ENCODE measurements at regions not wholly inside any gene's neighbourhood (a gene's known extent, or its start where the extent isn't known, plus 50 kb on each side); places are given as distances from the start of the nearest gene placed in this dataset.

DNA sequence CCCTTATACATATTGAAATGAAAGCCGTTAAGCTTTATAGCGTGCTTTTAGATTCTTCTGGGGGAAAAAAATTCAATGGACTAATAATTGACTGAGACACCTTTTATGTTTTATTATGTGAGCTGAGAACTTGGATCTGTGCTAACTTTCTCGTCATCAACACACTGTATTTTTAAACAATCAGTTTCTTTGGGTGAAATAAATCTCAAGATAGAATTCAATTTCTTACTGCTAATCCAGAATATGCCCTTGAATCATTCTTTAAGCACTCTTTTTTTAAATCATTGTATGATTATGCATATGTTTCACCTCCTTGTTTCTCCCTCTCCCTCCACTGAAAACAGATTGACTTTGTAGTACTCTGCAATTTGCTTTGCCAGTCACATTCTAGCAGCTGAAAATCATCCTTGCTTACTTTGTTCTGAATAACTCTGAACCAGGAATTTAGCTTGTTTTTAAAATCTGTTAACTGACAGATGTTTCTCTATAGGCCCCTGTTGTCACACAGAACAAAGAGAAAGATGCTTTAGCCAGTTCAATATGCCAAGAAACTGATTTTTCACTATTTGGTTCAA, 81.5 kb downstream of the SLIT2 start:
- no peaks in the 10 kb centered on the region for H3K36me3 ChIP-seq
- WGBS, 2 donors = 79 to 85% methylated on average over 3 of the region's 3 CpGs
- H3K9me3 ChIP-seq = no peaks in the 10 kb centered on the region
- H3K4me1 ChIP-seq = no peaks in the 10 kb centered on the region
- DNase-seq = no peak
- no peak overlapping the region for H3K27ac ChIP-seq
- no peak for TF ChIP-seq POLR2AphosphoS5 (IDR thresholded peaks at IDR 0.05)
- TF ChIP-seq POLR2A (IDR thresholded peaks at IDR 0.05) = no peak
- TF ChIP-seq, protein P1, sequence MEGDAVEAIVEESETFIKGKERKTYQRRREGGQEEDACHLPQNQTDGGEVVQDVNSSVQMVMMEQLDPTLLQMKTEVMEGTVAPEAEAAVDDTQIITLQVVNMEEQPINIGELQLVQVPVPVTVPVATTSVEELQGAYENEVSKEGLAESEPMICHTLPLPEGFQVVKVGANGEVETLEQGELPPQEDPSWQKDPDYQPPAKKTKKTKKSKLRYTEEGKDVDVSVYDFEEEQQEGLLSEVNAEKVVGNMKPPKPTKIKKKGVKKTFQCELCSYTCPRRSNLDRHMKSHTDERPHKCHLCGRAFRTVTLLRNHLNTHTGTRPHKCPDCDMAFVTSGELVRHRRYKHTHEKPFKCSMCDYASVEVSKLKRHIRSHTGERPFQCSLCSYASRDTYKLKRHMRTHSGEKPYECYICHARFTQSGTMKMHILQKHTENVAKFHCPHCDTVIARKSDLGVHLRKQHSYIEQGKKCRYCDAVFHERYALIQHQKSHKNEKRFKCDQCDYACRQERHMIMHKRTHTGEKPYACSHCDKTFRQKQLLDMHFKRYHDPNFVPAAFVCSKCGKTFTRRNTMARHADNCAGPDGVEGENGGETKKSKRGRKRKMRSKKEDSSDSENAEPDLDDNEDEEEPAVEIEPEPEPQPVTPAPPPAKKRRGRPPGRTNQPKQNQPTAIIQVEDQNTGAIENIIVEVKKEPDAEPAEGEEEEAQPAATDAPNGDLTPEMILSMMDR (IDR thresholded peaks at IDR 0.05) = no peak
- no peak for TF ChIP-seq EP300 (IDR thresholded peaks at IDR 0.05)
- H3K4me3 ChIP-seq = no peak overlapping the region
- no peak for ATAC-seq (ENCODE audit: low FRiP score in 2 of 2)
- H3K27me3 ChIP-seq = no peaks in the 10 kb centered on the region

DNA sequence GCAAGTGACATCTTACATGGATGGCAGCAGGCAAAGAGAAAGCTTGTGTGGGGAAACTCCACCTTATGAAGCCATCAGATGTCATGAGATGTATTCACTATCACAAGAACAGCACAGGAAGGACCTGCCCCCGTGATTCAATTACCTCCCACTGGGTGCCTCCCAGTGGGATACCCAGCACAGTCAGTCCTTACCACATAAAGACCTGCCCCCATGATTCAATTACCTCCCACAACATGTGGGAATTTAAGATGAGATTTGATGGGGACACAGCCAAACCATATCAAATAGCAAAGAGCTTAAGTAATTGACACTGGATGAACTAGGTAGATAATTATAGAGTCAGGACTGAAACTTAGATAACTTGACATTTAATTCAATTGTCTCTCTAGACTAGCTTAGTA, 85.6 kb downstream of the SLIT2 start:
- Histone ChIP-seq H3K27ac (no peak overlapping the region), H3K9me3 (no peaks in the 10 kb centered on the region), H3K27me3 (no peaks in the 10 kb centered on the region), H3K4me3 (no peak overlapping the region), H3K36me3 (no peaks in the 10 kb centered on the region), H3K4me1 (no peaks in the 10 kb centered on the region)
- WGBS, 2 donors = 22 to 53% methylated on average over 1 of the region's 1 CpG
- DNase-seq (no peak), ATAC-seq (ENCODE audit: low FRiP score in 2 of 2) (peak in 1 of 2 donors; percentile 42)
- TF ChIP-seq POLR2AphosphoS5 (IDR thresholded peaks at IDR 0.05) (no peak), EP300 (IDR thresholded peaks at IDR 0.05) (no peak), POLR2A (IDR thresholded peaks at IDR 0.05) (no peak)
- TF ChIP-seq, protein P1 (IDR thresholded peaks at IDR 0.05) = no peak

DNA sequence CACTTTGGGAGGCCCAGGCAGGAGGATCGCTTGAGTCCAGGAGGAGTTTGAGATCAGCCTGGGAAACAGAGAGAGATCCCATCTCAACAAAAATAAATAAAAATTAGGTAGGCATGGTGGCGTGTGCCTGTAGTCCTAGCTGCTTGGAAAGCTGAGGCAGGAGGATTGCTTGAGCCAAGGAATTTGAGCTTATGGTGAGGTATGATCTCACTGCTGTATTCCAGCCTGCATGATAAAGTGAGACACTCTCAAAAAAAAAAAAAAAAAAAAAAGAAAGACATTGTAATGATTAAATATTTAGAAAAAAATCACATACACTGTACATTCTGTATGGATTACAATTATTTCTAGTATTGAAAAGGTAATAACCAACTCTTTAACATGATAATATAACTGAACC, 87.1 kb downstream of the SLIT2 start:
- ATAC-seq (ENCODE audit: low FRiP score in 2 of 2) (peak in 1 of 2 donors; percentile 48), DNase-seq (no peak)
- Histone ChIP-seq H3K36me3 (no peaks in the 10 kb centered on the region), H3K4me1 (no peaks in the 10 kb centered on the region), H3K4me3 (no peak overlapping the region), H3K27me3 (no peaks in the 10 kb centered on the region), H3K9me3 (no peaks in the 10 kb centered on the region), H3K27ac (no peak overlapping the region)
- TF ChIP-seq POLR2AphosphoS5 (IDR thresholded peaks at IDR 0.05) (no peak), EP300 (IDR thresholded peaks at IDR 0.05) (no peak), POLR2A (IDR thresholded peaks at IDR 0.05) (no peak)
- TF ChIP-seq, protein P1 (IDR thresholded peaks at IDR 0.05) = no peak
- 89 to 90% methylated on average over 2 of the region's 2 CpGs for WGBS, 2 donors

DNA sequence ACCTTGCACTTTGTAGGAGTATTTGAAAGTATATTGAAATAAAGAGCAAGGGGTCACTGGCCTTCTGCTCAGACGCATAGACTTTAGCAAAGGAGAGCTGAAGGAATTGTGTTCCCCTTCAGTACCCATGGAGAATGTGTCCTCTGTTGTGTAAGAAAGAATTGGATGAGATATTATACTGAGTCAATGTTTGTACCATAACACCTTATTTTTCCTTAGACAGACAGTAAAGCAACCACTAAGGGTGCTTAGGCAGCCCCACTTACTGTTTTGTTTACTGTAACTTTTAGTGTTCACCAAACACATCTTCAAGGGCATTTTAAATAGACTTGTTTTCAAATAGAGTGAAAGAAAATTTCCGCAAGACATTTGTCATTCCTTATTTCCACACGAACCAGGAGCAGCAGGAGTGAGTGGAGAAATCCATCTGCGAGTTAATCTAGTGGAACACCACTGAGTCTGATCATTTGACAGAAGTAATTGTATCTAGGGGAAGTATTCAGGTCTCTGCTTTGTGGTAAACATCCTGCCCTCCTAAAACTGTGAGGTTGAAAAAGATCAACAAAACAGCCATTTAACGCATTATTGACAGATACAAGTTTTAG, 89.5 kb downstream of the SLIT2 start:
- 60 to 72% methylated on average over 5 of the region's 5 CpGs for WGBS, 2 donors
- no peak for DNase-seq
- no peaks in the 10 kb centered on the region for H3K4me1 ChIP-seq
- ATAC-seq (ENCODE audit: low FRiP score in 2 of 2) = no peak
- no peaks in the 10 kb centered on the region for H3K36me3 ChIP-seq
- TF ChIP-seq, protein P1 (IDR thresholded peaks at IDR 0.05) = no peak
- TF ChIP-seq EP300 (IDR thresholded peaks at IDR 0.05) (no peak), POLR2AphosphoS5 (IDR thresholded peaks at IDR 0.05) (no peak), POLR2A (IDR thresholded peaks at IDR 0.05) (no peak)
- no peaks in the 10 kb centered on the region for H3K9me3 ChIP-seq
- H3K27ac ChIP-seq = no peak overlapping the region
- H3K4me3 ChIP-seq = no peak overlapping the region
- no peaks in the 10 kb centered on the region for H3K27me3 ChIP-seq

DNA sequence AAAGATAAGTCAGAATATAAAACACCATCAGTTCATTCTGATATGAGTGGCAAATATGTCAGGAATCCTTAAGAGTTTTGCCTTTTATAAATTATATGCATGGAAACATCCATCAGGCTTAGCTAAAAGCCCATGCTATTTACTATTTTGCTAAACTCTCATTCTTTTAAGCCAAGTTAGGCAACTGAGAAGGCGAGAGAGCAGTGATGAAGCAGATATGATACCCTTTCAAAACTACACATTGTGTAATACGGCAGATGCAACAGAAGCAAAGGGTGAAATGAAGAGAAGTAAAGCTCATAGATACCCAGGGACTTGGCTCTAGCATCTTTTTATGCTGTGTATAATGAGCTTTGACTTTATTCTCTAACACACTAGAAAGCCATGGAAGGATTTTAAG, 95.8 kb downstream of the SLIT2 start:
- H3K27ac ChIP-seq = no peak overlapping the region
- H3K4me1 ChIP-seq = no peaks in the 10 kb centered on the region
- H3K27me3 ChIP-seq = no peaks in the 10 kb centered on the region
- no peak for DNase-seq
- WGBS, 2 donors = 69 to 82% methylated on average over 2 of the region's 2 CpGs
- H3K9me3 ChIP-seq = no peaks in the 10 kb centered on the region
- TF ChIP-seq POLR2AphosphoS5 (IDR thresholded peaks at IDR 0.05) (no peak), POLR2A (IDR thresholded peaks at IDR 0.05) (no peak), EP300 (IDR thresholded peaks at IDR 0.05) (no peak)
- TF ChIP-seq, protein P1 (IDR thresholded peaks at IDR 0.05) = no peak
- no peaks in the 10 kb centered on the region for H3K36me3 ChIP-seq
- no peak for ATAC-seq (ENCODE audit: low FRiP score in 2 of 2)
- H3K4me3 ChIP-seq = no peak overlapping the region
